CD8-positive, alpha-beta memory T cell (primary cell): ENCODE measurements at regions not wholly inside any gene's neighbourhood (a gene's known extent, or its start where the extent isn't known, plus 50 kb on each side); places are given as distances from the start of the nearest gene placed in this dataset.

Experiments used
- CTCF ChIA-PET: fragments of 350-600 bp; sonication (Branson Sonifier 250); formaldehyde crosslinking; loops from one replicate; lab custom pipeline; 2021; ENCODE audit warnings: antibody characterized with exemption; lab: Charles Lee
- POLR2A ChIA-PET: fragments of 350-600 bp; sonication (Branson Sonifier 250); formaldehyde crosslinking; loops from one replicate; lab custom pipeline; 2021; ENCODE audit warnings: antibody characterized with exemption; lab: Charles Lee
- DNase-seq, 5 donors: peaks; one replicate each; pipeline versions ENCODE4 v3.0.0 to v3.0.0-alpha.2; 2020 to 2022; ENCODE audit warnings: mixed read lengths in 1 of 5
- H3K27ac ChIP-seq: one replicate; pipeline ENCODE4 v1.7.0; 2013; ENCODE audit warnings: low read depth, mild to moderate bottlenecking, low read length, moderate library complexity
- H3K27me3 ChIP-seq: 2 replicates; pipeline ENCODE4 v1.7.0; 2013; ENCODE audit warnings: low read length, mild to moderate bottlenecking; ENCODE audit not compliant: insufficient read depth, poor library complexity, severe bottlenecking
- H3K36me3 ChIP-seq: 2 replicates; pipeline ENCODE4 v1.7.0; 2013; ENCODE audit warnings: mild to moderate bottlenecking, low read length, moderate library complexity; ENCODE audit not compliant: insufficient read depth
- H3K4me1 ChIP-seq: 2 replicates; pipeline ENCODE4 v1.7.0; 2013; ENCODE audit warnings: mild to moderate bottlenecking, low read length, moderate library complexity; ENCODE audit not compliant: insufficient read depth
- H3K4me3 ChIP-seq: 2 replicates; pipeline ENCODE4 v1.7.0; 2013; ENCODE audit warnings: mild to moderate bottlenecking, low read length
- H3K9me3 ChIP-seq: 2 replicates; pipeline ENCODE4 v1.7.0; 2013; ENCODE audit warnings: mild to moderate bottlenecking, low read length
- H3K27ac Mint-ChIP-seq, 8 donors: one replicate each; pipeline ENCODE4 v1.8.0; 2020 to 2021; ENCODE audit warnings: mixed read lengths in 8 of 8, mild to moderate bottlenecking in 6 of 8, inconsistent platforms in 3 of 8, moderate library complexity in 3 of 8
- H3K27me3 Mint-ChIP-seq, 2 donors: one replicate each; pipeline ENCODE4 v1.8.0; 2020 to 2021; ENCODE audit warnings: mixed read lengths in 2 of 2, mild to moderate bottlenecking in 1 of 2, moderate library complexity in 1 of 2
- H3K36me3 Mint-ChIP-seq, 3 donors: one replicate each; pipeline ENCODE4 v1.8.0; 2020 to 2021; ENCODE audit warnings: mixed read lengths in 3 of 3, inconsistent platforms in 1 of 3, mild to moderate bottlenecking in 1 of 3
- H3K4me1 Mint-ChIP-seq, 3 donors: one replicate each; pipeline ENCODE4 v1.8.0; 2020 to 2021; ENCODE audit warnings: mixed read lengths in 3 of 3, inconsistent platforms in 1 of 3, mild to moderate bottlenecking in 1 of 3
- H3K4me3 Mint-ChIP-seq, 7 donors: one replicate each; pipeline ENCODE4 v1.8.0; 2020 to 2021; ENCODE audit warnings: mixed read lengths in 7 of 7, mild to moderate bottlenecking in 6 of 7, moderate library complexity in 4 of 7, inconsistent platforms in 2 of 7
- H3K9me3 Mint-ChIP-seq, 5 donors: one replicate each; pipeline ENCODE4 v1.8.0; 2020 to 2022; ENCODE audit warnings: mixed read lengths in 5 of 5, mild to moderate bottlenecking in 3 of 5, moderate library complexity in 2 of 5, inconsistent platforms in 1 of 5

GRCh38 chr11:70622091-70622490 is 223.8 kb downstream of the CTTN start:
- Histone ChIP-seq H3K36me3 (no peaks in the 10 kb centered on the region), H3K9me3 (no peaks in the 10 kb centered on the region), H3K4me3 (no peak overlapping the region), H3K4me1 (no peaks in the 10 kb centered on the region), H3K27me3 (no peaks in the 10 kb centered on the region), H3K27ac (no peak overlapping the region)
- Mint-ChIP-seq H3K27me3 (peaks cover 0 to 6% of the 10 kb centered on the region in 2 donors), H3K9me3 (peaks cover 0 to 4% (median 0%) of the 10 kb centered on the region in 5 donors), H3K27ac (no peak overlapping the region), H3K4me1 (no peaks in the 10 kb centered on the region), H3K4me3 (no peak overlapping the region), H3K36me3 (no peaks in the 10 kb centered on the region)
- CTCF ChIA-PET: no interaction called here
- no peak for DNase-seq
- POLR2A ChIA-PET: no interaction called here

DNA sequence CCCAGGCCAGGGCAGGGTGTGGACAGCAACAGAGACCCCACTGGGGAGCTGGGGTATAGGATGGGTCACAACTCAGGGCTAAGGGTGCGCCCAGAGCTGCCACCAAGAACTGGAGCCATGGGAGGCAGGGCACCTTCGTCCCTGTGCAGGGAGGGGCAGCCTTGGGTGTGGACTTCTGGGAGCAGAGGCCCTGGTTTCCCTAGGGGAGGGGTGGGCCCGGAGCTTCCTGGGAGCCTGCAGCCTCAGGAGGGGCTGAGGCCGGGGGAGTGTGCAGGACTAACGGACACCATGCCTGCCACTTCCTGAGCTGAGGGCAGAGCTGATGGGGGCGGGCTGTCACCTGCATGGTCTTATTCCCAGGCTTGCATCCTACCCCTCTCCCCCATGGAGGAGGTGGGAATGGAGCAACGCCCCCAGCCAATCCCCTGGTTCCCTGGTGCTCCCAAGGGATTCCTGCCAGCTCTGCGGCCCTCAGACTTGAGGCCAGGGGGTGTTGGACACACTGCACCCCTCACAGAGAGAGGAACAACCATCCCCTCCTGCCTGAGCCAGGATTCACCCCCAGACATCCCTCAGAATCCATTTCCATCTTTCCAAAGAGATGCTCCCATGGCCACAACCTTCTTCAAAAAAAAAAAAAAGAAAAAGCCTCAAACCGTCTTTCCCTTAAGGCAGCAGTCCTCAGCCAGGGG is 225.7 kb downstream of the CTTN start:
- Histone ChIP-seq H3K36me3 (no peaks in the 10 kb centered on the region), H3K27ac (no peak overlapping the region), H3K9me3 (no peaks in the 10 kb centered on the region), H3K4me1 (no peaks in the 10 kb centered on the region), H3K27me3 (no peaks in the 10 kb centered on the region), H3K4me3 (no peak overlapping the region)
- H3K27ac Mint-ChIP-seq: no peak overlapping the region
- CTCF ChIA-PET: no interaction called here
- no peaks in the 10 kb centered on the region for H3K4me1 Mint-ChIP-seq
- H3K4me3 Mint-ChIP-seq: no peak overlapping the region
- no peaks in the 10 kb centered on the region for H3K36me3 Mint-ChIP-seq
- POLR2A ChIA-PET: no interaction called here
- H3K9me3 Mint-ChIP-seq: peaks cover 0 to 4% (median 0%) of the 10 kb centered on the region in 5 donors
- DNase-seq: no peak
- H3K27me3 Mint-ChIP-seq: peaks cover 4 to 6% of the 10 kb centered on the region in 2 donors

DNA sequence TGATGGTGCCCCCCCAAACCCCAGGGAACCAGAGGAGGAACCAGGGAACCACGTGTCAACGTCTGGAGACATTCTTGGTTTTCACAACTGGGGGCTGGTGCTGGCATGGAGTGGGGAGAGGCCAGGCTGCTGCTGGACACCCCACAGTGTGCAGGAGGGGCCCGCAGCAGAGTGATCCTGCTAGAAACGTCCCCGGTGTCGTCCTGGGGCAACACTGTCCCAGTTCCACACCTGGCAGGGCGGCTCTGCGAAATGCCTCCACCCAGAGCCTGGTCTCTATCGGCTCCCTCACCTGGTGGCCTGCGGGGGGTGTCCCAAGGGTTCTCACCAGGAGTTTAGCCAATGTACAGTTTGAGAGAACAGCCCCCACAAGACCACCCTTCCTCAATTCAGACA is 226.3 kb downstream of the CTTN start:
- Mint-ChIP-seq H3K9me3 (peaks cover 0 to 4% (median 0%) of the 10 kb centered on the region in 5 donors), H3K4me3 (no peak overlapping the region), H3K27ac (no peak overlapping the region), H3K27me3 (peaks cover 4 to 6% of the 10 kb centered on the region in 2 donors), H3K4me1 (no peaks in the 10 kb centered on the region), H3K36me3 (no peaks in the 10 kb centered on the region)
- no peak overlapping the region for H3K27ac ChIP-seq
- H3K4me1 ChIP-seq: no peaks in the 10 kb centered on the region
- H3K4me3 ChIP-seq: no peak overlapping the region
- ChIA-PET CTCF (no interaction called here), POLR2A (no interaction called here)
- no peaks in the 10 kb centered on the region for H3K9me3 ChIP-seq
- no peaks in the 10 kb centered on the region for H3K36me3 ChIP-seq
- DNase-seq: no peak
- H3K27me3 ChIP-seq: no peaks in the 10 kb centered on the region

DNA sequence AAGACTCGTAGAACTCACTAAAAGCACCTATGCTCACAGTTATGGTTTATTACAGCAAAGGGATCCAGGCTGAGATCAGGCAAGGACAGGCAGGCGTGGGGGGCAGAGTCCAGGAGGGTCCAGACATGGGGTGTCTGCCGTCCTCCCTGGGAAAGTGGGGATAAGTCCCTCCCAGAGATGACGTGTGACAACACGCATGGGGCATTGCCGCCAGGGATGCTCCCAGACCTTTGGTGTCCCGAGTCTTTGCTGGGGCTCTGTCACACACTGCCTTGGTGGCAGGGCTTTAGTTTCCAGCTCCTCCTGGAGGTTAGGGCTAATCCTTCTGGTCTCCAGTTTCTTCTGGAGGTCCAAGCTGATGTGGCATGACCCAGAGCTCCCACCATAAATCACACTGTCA is 226.7 kb downstream of the CTTN start:
- Mint-ChIP-seq H3K4me3 (no peak overlapping the region), H3K9me3 (peaks cover 0 to 4% (median 0%) of the 10 kb centered on the region in 5 donors), H3K27ac (no peak overlapping the region), H3K4me1 (no peaks in the 10 kb centered on the region), H3K36me3 (no peaks in the 10 kb centered on the region), H3K27me3 (peaks cover 4 to 6% of the 10 kb centered on the region in 2 donors)
- no peaks in the 10 kb centered on the region for H3K36me3 ChIP-seq
- no peaks in the 10 kb centered on the region for H3K4me1 ChIP-seq
- H3K27me3 ChIP-seq: no peaks in the 10 kb centered on the region
- no peak overlapping the region for H3K27ac ChIP-seq
- H3K4me3 ChIP-seq: no peak overlapping the region
- ChIA-PET CTCF (no interaction called here), POLR2A (no interaction called here)
- H3K9me3 ChIP-seq: no peaks in the 10 kb centered on the region
- DNase-seq: no peak

DNA sequence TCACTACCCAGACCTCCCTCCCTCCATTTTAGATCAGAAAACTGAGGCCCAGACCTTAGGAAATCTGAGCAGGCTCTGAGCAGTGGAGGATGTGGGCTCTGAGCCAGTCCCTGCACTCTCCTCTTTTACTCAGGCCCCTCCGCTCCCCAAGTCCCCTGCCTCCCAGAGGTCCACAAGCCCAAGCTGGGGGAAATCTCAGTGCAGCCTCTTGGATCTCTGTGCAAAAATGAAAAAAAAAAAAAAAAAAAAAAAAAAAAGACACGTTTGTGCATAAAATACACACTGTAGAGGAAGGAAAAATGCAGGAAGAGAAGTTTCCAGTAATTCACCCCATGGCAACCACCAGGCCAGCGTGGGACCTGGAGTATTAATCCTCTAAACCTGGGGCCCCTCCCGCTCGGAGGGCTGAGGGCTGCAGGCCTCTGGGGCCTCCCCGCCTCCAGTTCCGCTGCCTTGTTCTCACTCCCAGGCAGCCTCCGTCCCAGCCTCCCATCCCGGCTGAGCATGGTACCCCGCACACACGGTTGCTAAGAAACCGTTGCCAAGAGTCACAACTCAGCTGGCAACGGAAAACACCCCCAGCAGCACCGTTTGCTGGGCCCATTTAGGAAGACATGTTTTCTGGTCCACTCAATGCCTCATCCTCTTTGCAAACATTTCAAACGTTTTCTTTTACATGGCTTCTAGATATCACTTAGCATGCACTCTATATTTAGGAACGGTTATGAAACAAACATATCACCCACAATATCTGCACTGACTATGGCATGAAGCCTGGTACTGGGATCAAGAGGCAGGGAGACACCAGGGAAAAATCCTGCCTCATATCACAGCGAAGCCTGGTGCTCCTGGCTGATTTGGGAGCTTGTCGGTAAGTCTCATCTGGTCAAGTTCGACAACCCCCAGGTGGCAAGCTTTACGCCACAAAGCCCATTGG is 227.5 kb downstream of the CTTN start:
- no peaks in the 10 kb centered on the region for H3K9me3 Mint-ChIP-seq
- ChIA-PET CTCF (no interaction called here), POLR2A (no interaction called here)
- H3K9me3 ChIP-seq: no peaks in the 10 kb centered on the region
- H3K36me3 ChIP-seq: no peaks in the 10 kb centered on the region
- no peaks in the 10 kb centered on the region for H3K4me1 Mint-ChIP-seq
- H3K27me3 Mint-ChIP-seq: peaks cover 4 to 9% of the 10 kb centered on the region in 2 donors
- H3K4me3 ChIP-seq: no peak overlapping the region
- no peaks in the 10 kb centered on the region for H3K27me3 ChIP-seq
- no peaks in the 10 kb centered on the region for H3K36me3 Mint-ChIP-seq
- no peak for DNase-seq
- H3K27ac Mint-ChIP-seq: no peak overlapping the region
- no peak overlapping the region for H3K4me3 Mint-ChIP-seq
- H3K4me1 ChIP-seq: no peaks in the 10 kb centered on the region
- no peak overlapping the region for H3K27ac ChIP-seq

DNA sequence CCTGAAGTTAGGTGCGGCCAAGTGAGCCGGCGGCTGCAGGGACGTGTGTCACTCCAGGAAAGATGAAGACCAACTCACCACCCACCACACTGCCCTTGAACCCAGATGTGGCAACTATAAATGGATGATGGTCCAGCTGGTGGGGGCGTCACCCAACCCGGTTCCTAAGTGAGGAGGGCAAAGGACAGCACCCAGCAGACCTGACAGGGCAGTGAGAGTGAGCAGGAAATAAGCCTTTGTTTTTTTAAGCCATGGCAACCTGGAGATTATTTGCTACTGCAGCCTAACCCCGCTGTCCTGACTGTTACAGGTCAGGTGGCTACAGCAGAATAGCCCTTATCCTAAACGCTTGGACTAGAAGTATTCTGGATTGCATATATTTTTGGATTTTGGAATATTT is 228.9 kb downstream of the CTTN start:
- Histone ChIP-seq H3K36me3 (no peaks in the 10 kb centered on the region), H3K4me1 (no peaks in the 10 kb centered on the region), H3K27ac (no peak overlapping the region), H3K9me3 (no peaks in the 10 kb centered on the region), H3K4me3 (no peak overlapping the region), H3K27me3 (no peaks in the 10 kb centered on the region)
- no peak overlapping the region for H3K4me3 Mint-ChIP-seq
- no peak overlapping the region for H3K27ac Mint-ChIP-seq
- H3K27me3 Mint-ChIP-seq: peaks cover 4 to 9% of the 10 kb centered on the region in 2 donors
- ChIA-PET CTCF (no interaction called here), POLR2A (interaction anchor here (0.7 kb wide), 1 partner anchor 850 kb away, joined by 3 read pairs; no protein-coding TSS in a partner anchor)
- H3K36me3 Mint-ChIP-seq: no peaks in the 10 kb centered on the region
- H3K4me1 Mint-ChIP-seq: no peaks in the 10 kb centered on the region
- no peaks in the 10 kb centered on the region for H3K9me3 Mint-ChIP-seq
- no peak for DNase-seq

DNA sequence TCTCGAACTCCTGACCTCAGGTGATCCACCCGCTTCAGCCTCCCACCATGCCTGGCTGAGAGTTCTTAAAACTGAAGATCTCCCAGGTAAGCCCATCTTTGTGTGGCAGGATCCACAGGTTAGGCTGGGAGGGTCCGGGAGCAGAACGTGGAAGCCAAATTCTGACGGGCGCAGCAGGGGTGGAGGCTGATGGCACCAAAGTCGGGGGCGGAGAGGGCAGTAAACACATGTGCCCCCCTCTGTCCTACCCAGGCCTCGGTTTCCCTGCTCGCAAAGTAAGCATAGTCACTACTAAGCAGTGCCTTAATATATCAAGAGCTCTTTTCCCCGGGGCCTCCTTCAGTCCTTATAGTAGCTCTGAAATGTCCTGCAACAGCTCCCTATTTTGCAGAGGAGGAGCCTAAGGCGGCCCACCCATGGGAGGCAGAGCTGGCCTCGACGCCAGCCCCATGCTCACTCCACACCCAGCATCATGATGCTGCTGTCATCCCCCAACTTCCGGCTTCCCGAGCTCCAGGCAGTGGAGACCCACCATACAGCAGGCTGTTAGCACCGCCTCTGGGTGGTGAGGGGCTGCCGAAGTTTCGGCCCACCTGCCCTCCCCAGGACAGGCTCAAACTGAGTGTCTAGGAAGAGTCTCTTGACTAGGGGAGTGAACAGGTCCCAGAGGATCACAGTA is 230.0 kb downstream of the CTTN start:
- no peaks in the 10 kb centered on the region for H3K4me1 ChIP-seq
- Mint-ChIP-seq H3K4me1 (no peaks in the 10 kb centered on the region), H3K27ac (no peak overlapping the region), H3K36me3 (no peaks in the 10 kb centered on the region), H3K27me3 (peaks cover 4% of the 10 kb centered on the region in 2 donors), H3K9me3 (no peaks in the 10 kb centered on the region), H3K4me3 (no peak overlapping the region)
- no peaks in the 10 kb centered on the region for H3K27me3 ChIP-seq
- H3K27ac ChIP-seq: no peak overlapping the region
- POLR2A ChIA-PET: no interaction called here
- no peak for DNase-seq
- H3K4me3 ChIP-seq: no peak overlapping the region
- CTCF ChIA-PET: no interaction called here
- no peaks in the 10 kb centered on the region for H3K9me3 ChIP-seq
- H3K36me3 ChIP-seq: no peaks in the 10 kb centered on the region
